COLO668 (cell line): ENCODE measurements at regions not wholly inside any gene's neighbourhood (a gene's known extent, or its start where the extent isn't known, plus 50 kb on each side); places are given as distances from the start of the nearest gene placed in this dataset.
"Not testable (repeated sequence)": the region's sequence is repeated elsewhere in the genome, so short reads cannot be mapped to it uniquely, and the experiment has no call there.

ENCODE experiments used
- DNase-seq: peaks from one replicate; lab custom pipeline; 2025; ENCODE audit not compliant: unreplicated experiment; lab: John Stamatoyannopoulos, UW

- DNase-seq, result not testable (repeated sequence)
These were observed 120.1 kb upstream of the OSTN start for GRCh38 chr3:191078913-191079312.

GRCh38 chr3:191076903-191077552, 122.0 kb upstream of the OSTN start:
- DNase-seq, result no peak

- no peak for DNase-seq
These were observed 124.5 kb upstream of the OSTN start for GRCh38 chr3:191074511-191074910.

- DNase-seq, result no peak
These were observed 128.2 kb upstream of the OSTN start for GRCh38 chr3:191070762-191071403.

DNA sequence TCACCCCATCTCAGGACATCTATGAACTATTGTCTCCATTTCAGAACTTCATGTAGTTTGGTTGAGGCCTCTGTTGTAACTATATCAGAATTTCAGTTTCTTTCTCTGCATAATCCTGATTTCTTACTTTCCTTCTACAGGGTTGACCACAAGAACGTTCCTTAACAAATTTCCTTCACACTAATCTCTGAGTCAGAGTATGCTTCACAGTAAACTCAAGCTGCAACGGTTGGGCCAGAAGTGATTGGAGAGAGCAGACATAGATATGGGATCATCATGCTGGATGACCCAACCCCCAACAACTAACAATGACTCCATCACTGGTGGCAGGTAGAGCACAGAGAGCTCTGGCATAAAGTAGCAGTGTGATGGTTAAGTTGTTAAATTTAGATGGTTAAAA, 128.8 kb upstream of the OSTN start:
- no peak for DNase-seq

DNA sequence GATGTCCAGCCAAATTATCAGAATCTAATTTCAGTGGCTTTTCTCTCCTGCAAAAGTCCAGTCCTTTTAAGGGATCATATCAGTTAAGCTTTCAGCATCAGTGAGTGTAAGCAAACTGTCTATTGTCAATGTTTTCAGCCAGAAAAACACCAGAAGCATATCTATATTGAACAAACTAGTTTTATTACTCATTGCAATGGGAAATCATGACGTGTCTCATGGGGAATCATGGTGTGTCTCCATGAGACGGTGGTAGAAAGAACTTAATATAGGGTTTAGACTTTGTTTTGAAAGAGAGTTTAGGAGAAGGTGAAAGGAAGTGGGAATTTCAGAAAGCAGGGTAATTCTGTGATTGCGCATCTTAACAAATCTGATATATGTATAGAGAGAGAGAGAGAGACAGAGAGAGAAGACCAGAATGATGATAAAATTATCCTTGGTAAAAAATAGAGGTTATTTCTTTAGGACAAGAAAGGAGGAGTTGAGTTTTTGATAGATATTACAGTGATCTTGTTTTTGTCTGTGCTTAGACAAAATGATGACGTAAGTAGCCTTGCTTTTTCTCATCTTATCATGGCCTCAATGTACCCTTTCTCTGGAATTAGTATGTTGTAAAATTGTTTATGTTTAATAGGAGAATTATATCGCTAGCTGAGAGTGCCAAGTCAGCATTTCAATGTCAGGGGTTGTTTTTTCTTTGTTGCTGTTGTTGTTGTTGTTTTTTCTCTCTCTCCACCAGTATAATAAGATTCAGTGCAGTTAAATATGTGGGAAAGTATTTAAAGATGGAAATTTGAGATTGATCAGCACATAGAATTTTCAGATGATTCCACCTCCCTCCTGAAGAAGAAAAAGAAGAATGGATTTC, 129.9 kb upstream of the OSTN start:
- DNase-seq, result no peak

DNA sequence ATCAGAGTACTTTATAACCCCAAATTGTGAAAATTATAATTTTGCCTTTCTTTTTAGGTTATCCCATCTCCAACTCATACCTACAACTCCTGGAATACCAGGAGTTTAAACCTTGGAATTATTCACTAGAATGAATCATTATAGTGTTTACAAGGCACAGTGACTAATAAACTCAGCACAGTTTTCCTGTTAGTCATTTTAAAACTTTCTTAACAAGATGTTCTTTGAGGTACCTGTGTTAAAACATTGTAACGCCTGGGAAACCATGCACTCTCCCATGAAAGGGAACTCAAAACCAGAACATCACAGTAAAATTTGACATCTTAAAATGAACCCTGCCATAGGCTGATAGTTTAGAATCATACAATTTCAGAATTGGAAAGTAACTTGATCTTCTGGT, 132.4 kb upstream of the OSTN start:
- no peak for DNase-seq

DNA sequence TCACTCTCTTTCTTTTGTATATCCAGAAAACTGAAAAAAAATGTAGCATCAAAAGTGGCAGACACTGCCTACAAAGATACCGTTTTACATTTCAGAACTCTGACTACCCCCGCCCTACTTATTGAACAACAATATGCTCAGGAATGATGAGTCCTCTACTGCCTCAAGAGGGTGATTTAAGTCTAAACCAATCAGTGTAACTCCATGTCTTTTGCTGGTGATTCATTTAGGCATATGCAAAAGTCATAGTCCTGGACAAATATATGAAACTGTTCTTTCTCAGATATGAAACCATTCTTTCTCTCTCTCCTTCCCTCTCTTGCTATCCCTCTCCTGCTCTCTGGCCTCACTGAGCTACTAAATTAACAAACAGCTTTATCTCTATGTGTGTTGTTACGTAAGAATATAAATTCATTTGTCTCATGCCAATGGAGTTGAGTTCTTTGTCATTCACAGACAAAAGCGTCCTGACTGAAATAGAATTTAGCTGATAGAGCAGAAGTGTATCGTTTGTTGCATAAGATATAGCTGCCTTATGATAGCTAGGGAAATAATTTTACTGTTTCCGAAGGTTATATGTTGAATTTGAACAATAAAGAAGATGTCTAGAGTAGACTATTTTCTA, 133.7 kb upstream of the OSTN start:
- no peak for DNase-seq

GRCh38 chr3:191051037-191051436, 148.0 kb upstream of the OSTN start:
- DNase-seq, result no peak

GRCh38 chr3:191047930-191048329, 151.1 kb upstream of the OSTN start:
- DNase-seq, result no peak

DNA sequence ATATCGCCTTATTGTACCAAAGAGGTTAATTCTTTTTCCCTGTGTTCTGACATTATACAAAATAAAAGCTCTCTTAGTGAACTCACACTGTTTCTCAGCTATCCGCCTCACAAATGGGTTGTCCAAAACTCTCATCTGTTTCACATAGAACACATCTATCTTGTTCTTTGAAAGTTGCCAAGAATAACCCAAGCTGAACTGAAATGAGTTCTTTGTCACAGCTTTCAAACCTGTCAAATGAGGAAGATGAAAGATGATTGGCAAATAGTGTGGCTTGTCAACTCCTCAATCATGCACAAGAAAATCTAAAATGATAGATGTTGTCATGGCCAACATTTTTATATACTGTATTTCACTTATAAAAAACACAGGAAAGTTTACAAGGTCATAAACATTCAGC, 168.1 kb upstream of the OSTN start:
- no peak for DNase-seq

- no peak for DNase-seq
These were observed 168.0 kb upstream of the GMNC start for GRCh38 chr3:191030491-191030890.

DNA sequence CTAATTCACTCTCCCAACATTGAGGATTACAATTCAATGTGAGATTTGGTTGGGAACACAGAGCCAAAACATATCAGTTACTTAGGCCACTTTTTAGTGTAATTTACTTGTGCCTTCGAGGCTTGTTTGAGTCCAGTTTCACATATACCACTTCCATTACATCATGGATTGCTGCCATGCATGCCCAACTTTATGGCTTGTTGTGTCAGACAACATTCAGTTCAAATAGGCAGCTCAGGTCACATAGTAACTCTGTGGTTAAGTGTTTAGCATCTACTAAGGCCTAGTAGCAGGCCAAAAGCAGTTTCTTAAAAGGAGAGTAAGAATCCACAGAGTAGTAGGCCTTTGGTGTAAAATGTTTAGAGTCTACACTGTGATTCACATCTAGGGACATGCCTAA, 164.3 kb upstream of the GMNC start:
- DNase-seq, result no peak

DNA sequence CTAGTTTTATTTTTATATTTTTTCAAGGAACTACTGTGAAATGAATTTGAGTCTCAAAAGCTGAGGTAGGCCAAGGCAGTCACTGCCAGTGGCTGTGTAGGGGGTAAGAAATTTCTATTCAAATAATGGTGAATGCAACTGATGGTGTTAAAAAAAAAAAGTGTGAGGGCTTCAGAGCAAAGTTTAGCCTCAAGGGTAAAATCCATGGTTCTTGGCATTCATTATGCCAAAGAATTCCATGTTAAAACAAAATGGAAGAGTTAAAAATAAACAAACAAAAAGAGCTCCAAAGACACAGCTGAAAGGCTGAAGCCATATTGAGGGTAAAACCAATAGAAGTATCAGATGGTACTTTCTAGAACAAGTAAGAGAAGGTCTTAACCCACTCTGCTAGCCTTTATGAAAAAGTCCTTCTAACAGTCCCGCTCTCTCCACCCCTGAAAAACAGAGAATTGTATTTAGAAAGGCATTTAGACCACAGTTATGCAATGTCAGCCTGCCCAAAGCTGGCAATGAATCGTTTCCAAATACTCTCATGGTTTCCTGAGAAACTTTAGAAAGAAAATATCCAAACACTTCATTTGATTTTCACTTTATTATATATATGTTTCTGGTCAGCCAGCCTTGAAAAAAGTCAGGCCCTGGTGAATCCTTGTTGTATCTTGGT, 158.4 kb upstream of the GMNC start:
- no peak for DNase-seq

DNA sequence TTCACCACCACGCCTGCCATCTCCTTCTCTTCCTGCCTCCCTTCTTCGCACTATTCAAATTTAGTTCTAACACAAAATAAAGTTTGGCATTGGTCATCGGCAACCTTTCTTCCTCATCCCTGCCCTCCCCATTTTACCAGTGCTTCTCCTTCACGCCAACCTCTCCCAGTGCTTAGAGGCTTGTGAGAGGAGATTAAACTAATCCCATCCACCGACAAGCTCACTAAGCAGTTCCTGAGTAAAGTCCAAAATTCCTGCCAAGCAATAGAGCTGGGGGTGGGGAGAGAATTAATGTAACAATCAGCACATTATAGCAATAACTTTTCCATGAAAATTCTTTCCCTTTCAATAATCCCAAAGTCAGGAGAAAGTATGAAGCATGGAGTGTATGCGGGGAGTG, 157.4 kb upstream of the GMNC start:
- no peak for DNase-seq

DNA sequence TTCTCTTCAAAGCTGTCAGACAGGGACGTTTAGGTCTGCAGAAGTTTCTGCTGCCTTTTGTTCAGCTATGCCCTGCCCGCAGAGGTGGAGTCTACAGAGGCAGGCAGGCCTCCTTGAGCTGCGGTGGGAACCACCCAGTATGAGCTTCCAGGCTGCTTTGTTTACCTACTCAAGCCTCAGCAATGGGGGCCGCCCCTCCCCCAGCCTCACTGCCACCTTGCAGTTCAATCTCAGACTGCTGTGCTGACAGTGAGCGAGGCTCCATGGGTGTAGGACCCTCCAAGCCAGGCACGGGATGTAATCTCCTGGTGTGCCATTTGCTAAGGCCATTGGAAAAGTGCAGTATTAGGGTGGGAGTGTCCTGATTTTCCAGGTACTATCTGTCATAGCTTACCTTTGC, 153.5 kb upstream of the GMNC start:
- DNase-seq, result not testable (repeated sequence)

- DNase-seq, result no peak
These were observed 145.6 kb upstream of the GMNC start for GRCh38 chr3:191008074-191008473.

DNA sequence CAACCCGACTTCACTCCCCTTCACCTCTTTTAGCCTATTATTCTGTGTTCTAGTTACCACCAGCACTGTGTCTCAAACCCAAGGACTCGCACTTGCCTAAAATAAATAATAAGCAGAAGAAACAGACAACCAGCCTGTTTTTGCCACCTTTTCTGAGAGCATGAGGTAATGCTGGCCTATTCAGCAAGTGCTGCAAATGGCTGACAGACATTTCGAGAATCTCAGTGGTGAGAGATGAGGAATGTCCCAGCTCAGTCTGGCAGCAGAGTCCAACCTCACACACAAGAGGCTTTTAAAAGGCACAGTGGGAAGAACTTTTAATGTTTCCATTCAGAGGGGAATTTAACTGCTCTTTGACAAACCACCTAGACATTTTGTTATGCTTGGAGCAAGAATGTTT, 143.3 kb upstream of the GMNC start:
- DNase-seq, result no peak

- no peak for DNase-seq
These were observed 141.2 kb upstream of the GMNC start for GRCh38 chr3:191003742-191004141.

DNA sequence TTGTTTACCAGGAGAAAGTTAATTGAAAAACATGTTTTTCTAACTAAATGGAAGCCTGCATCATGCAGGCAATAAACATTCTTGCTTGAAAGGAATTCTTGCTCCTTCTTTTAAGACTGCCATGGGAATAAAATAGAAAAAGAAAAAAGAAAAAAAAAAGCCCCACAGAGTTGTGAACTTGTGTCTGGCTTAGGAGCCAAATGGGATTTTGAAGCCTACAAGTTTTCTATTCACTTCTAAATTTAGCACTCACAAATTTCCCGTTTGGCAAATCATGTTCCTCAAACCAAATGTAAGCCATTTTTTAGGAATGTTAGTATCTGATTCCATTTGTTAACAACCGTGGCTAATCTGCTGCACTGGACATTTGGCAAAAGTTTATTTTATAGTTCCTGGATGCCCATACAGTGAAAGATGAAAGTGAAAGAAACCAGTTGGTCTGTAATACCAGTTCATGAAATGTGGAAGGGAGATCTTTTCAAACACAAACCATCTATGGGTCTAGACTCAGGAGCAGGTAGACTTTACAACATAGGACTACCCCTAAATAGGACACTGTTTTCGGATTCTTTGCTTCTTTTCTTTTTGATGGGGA, 133.8 kb upstream of the GMNC start:
- no peak for DNase-seq

GRCh38 chr3:190995156-190995555, 132.7 kb upstream of the GMNC start:
- DNase-seq, result no peak
